ENCODE measurements at regions not wholly inside any gene's neighbourhood (a gene's known extent, or its start where the extent isn't known, plus 50 kb on each side); places are given as distances from the start of the nearest gene placed in this dataset.
"Not testable (repeated sequence)": the region's sequence is repeated elsewhere in the genome, so short reads cannot be mapped to it uniquely, and the experiment has no call there.

DNA sequence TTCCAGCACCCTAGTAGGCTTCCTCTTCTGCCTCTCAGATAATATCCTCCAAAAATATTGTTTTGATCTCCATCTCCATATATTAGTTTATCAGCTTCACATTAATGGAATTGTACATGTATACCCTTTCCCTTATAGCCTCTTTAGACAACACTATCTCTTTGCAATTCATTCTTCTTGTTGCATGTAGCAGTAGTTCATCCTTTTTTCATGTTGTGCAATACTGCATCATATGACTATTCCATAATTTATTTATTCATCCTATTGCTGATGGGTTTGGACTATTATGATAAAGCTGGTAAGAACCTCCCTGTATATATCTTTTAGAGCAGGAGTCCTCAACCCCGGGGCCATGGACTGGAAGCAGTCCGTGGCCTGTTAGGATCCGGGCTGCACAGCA is 148.2 kb upstream of the FAT1 start:
- ATAC-seq (replicated peaks) = no peak
- H3K36me3 Mint-ChIP-seq (ENCODE audit: insufficient read depth) = no peaks in the 10 kb centered on the region
- H3K4me3 Mint-ChIP-seq = no peak overlapping the region
- H3K9me3 Mint-ChIP-seq = peaks cover 0 to 2% of the 10 kb centered on the region in 2 donors
- H3K27ac Mint-ChIP-seq = no peak overlapping the region
- H3K27me3 Mint-ChIP-seq = no peaks in the 10 kb centered on the region
- DNase-seq = no peak
- no peaks in the 10 kb centered on the region for H3K4me1 Mint-ChIP-seq (ENCODE audit: low read depth in 2 of 2)

DNA sequence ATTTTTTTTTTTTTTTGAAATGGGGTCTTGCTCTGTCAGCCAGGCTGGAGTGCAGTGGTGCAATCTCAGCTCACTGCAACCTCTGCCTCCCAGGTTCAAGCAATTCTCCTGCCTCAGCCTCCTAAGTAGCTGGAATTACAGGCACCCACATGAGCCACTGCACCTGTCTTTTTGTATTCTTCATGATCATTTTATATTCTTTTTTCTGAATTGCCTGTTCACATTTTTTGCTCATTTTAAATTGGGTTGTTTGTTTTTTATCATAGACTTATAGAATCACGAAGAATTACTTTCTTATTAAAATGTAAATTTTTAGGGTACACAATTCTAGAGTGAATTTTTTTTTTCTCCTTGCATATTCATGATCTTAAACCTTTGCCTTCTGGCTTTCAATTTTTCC is 149.4 kb upstream of the FAT1 start:
- not testable (repeated sequence) for H3K4me1 Mint-ChIP-seq (ENCODE audit: low read depth in 2 of 2); H3K36me3 Mint-ChIP-seq (ENCODE audit: insufficient read depth); H3K27me3 Mint-ChIP-seq; ATAC-seq (replicated peaks); H3K9me3 Mint-ChIP-seq; DNase-seq; H3K4me3 Mint-ChIP-seq; H3K27ac Mint-ChIP-seq

DNA sequence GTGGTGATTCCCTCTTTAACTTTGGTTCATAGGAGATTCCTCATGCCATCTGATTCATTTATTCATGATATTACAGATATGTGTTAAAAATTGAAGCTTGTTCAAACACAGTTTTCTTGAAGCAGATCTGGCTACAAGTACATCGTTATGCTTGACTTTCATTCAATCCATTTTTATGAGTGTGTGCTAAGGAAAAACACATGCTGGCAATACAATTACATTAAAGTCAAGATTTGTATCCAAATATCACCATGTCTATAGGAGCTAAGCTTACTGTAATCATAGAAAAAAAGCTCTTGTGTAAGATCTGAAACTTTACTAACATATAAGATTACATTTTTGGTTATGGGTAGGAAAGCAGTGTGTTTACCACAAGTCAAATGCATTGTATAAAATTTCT is 151.8 kb upstream of the FAT1 start:
- DNase-seq = no peak
- H3K4me1 Mint-ChIP-seq (ENCODE audit: low read depth in 2 of 2) = no peaks in the 10 kb centered on the region
- H3K27ac Mint-ChIP-seq = no peak overlapping the region
- no peak for ATAC-seq (replicated peaks)
- H3K9me3 Mint-ChIP-seq = peaks cover 9 to 16% of the 10 kb centered on the region in 2 donors
- H3K27me3 Mint-ChIP-seq = no peaks in the 10 kb centered on the region
- H3K36me3 Mint-ChIP-seq (ENCODE audit: insufficient read depth) = no peaks in the 10 kb centered on the region
- H3K4me3 Mint-ChIP-seq = no peak overlapping the region

DNA sequence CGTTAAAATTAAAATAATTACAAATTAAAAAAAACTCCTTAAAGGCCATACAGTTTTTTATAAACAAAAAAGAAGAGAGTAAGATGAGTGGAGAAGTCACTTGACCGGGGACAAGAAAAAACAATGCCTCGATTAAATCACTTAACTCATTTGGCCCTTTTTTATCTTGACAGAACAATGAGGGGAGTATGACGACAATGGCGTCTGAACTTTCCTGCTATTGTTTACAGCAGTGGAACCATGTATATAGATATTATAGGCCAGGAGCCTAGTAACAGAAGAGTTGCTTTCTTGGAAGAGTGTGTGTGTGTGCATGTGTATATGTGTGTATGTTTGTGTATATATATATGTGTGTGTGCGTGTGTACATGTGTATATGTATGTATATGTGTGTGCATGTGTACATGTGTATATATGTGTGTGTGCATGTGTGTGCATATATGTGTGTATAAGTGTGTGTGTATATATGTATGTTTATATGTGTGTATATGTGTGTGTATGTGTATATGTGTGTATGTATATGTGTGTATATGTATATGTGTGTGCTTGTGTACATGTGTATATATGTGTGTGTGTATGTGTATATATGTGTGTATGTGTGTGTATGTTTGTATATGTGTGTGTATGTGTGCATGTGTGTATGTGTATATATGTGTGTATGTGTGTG is 153.4 kb upstream of the FAT1 start:
- no peak for DNase-seq
- no peak overlapping the region for H3K4me3 Mint-ChIP-seq
- no peaks in the 10 kb centered on the region for H3K4me1 Mint-ChIP-seq (ENCODE audit: low read depth in 2 of 2)
- H3K27me3 Mint-ChIP-seq = no peaks in the 10 kb centered on the region
- no peaks in the 10 kb centered on the region for H3K36me3 Mint-ChIP-seq (ENCODE audit: insufficient read depth)
- H3K9me3 Mint-ChIP-seq = peaks cover 13 to 16% of the 10 kb centered on the region in 2 donors
- ATAC-seq (replicated peaks) = no peak
- H3K27ac Mint-ChIP-seq = no peak overlapping the region

GRCh38 chr4:186878203-186878776 is 154.6 kb upstream of the FAT1 start:
- Mint-ChIP-seq H3K27me3 (no peaks in the 10 kb centered on the region), H3K4me1 (ENCODE audit: low read depth in 2 of 2) (no peaks in the 10 kb centered on the region), H3K27ac (no peak overlapping the region), H3K9me3 (peaks cover 13 to 16% of the 10 kb centered on the region in 2 donors), H3K4me3 (no peak overlapping the region), H3K36me3 (ENCODE audit: insufficient read depth) (no peaks in the 10 kb centered on the region)
- ATAC-seq (replicated peaks) = no peak
- DNase-seq = no peak

- no peak for ATAC-seq (replicated peaks)
Measured at GRCh38 chr4:186881521-186882220, 158.0 kb upstream of the FAT1 start.

GRCh38 chr4:186882293-186882692 is 158.6 kb upstream of the FAT1 start:
- Mint-ChIP-seq H3K27me3 (no peaks in the 10 kb centered on the region), H3K4me1 (ENCODE audit: low read depth in 2 of 2) (no peaks in the 10 kb centered on the region), H3K36me3 (ENCODE audit: insufficient read depth) (no peaks in the 10 kb centered on the region), H3K27ac (no peak overlapping the region), H3K9me3 (peaks cover 16 to 20% of the 10 kb centered on the region in 2 donors), H3K4me3 (no peak overlapping the region)
- no peak for ATAC-seq (replicated peaks)
- no peak for DNase-seq

More at GRCh38 chr4:186881521-186882220, 158.0 kb upstream of the FAT1 start:
- no peak overlapping the region for H3K27ac Mint-ChIP-seq
- peaks cover 16 to 20% of the 10 kb centered on the region in 2 donors for H3K9me3 Mint-ChIP-seq
- H3K36me3 Mint-ChIP-seq (ENCODE audit: insufficient read depth) = no peaks in the 10 kb centered on the region
- no peak overlapping the region for H3K4me3 Mint-ChIP-seq
- DNase-seq = no peak
- H3K4me1 Mint-ChIP-seq (ENCODE audit: low read depth in 2 of 2) = no peaks in the 10 kb centered on the region
- no peaks in the 10 kb centered on the region for H3K27me3 Mint-ChIP-seq

DNA sequence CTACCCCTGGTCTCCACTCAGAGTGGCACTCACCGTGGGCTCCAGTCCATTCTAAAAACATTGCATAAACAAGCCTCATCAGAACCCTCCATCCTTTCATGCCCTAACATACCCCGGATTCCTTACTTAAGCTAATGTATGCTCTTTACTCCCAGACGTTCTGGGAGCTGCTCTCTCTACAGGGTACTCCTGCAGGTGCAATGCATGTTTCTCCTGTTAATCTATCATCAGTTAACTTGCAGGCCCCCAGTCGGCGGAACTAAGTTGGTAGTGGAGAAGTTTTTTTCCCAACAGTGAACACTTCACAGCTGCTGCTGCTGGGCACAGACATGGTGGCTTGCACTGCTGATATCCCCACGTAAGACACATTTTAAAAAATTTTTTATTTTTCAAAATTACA is 161.6 kb upstream of the FAT1 start:
- no peak for ATAC-seq (replicated peaks)
- no peaks in the 10 kb centered on the region for H3K4me1 Mint-ChIP-seq (ENCODE audit: low read depth in 2 of 2)
- DNase-seq = no peak
- no peak overlapping the region for H3K27ac Mint-ChIP-seq
- H3K4me3 Mint-ChIP-seq = no peak overlapping the region
- H3K9me3 Mint-ChIP-seq = peaks cover 8 to 16% of the 10 kb centered on the region in 2 donors
- no peaks in the 10 kb centered on the region for H3K27me3 Mint-ChIP-seq
- H3K36me3 Mint-ChIP-seq (ENCODE audit: insufficient read depth) = no peaks in the 10 kb centered on the region

DNA sequence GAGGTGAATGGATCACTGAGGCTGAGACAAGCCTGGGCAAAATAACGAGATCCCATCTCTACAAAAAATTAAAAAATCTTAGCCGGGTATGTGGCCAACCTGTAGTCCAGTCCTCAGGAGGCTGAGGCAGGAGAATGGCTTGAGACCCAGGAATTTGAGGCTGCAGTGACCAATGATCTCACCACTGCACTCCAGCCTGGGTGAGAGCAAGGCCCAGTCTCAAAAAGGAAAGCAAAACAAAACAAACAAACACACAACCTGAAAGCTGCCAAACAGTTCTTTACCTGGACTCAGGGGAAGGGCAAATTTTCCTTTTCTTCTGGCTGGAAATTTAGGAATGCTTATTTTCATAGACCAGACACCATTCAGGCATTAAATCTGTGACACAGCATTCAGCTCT is 163.1 kb upstream of the FAT1 start:
- Mint-ChIP-seq H3K9me3 (peaks cover 7 to 16% of the 10 kb centered on the region in 2 donors), H3K27me3 (no peaks in the 10 kb centered on the region), H3K4me1 (ENCODE audit: low read depth in 2 of 2) (no peaks in the 10 kb centered on the region), H3K4me3 (no peak overlapping the region), H3K36me3 (ENCODE audit: insufficient read depth) (no peaks in the 10 kb centered on the region), H3K27ac (no peak overlapping the region)
- ATAC-seq (replicated peaks) (no peak), DNase-seq (no peak)

- no peaks in the 10 kb centered on the region for H3K36me3 Mint-ChIP-seq (ENCODE audit: insufficient read depth)
- no peak overlapping the region for H3K4me3 Mint-ChIP-seq
- peaks cover 7 to 14% of the 10 kb centered on the region in 2 donors for H3K9me3 Mint-ChIP-seq
- ATAC-seq (replicated peaks) (no peak), DNase-seq (no peak)
- H3K27ac Mint-ChIP-seq = no peak overlapping the region
- H3K4me1 Mint-ChIP-seq (ENCODE audit: low read depth in 2 of 2) = no peaks in the 10 kb centered on the region
- H3K27me3 Mint-ChIP-seq = no peaks in the 10 kb centered on the region
Measured at GRCh38 chr4:186887291-186887700, 163.6 kb upstream of the FAT1 start.

DNA sequence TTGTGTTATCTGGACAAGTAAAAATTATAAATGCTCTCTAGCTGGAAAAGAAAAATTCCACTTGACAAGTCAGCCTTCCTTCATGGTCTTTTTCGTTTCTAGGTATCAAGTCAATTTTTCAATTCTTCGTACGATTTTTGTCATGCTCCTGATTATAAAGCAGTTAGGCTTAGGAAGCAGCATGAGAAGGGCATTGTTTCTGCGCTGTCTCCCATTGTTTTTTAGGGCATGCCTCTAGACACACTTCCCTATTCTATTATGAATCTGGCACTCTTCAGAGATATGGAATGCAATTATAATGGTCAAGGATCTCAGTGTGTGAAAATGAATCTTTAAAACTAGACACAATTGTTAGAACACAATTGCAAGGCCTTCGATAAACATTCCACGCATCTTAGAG is 164.1 kb upstream of the FAT1 start:
- no peaks in the 10 kb centered on the region for H3K4me1 Mint-ChIP-seq (ENCODE audit: low read depth in 2 of 2)
- H3K9me3 Mint-ChIP-seq = peaks cover 7 to 14% of the 10 kb centered on the region in 2 donors
- no peak overlapping the region for H3K27ac Mint-ChIP-seq
- H3K36me3 Mint-ChIP-seq (ENCODE audit: insufficient read depth) = no peaks in the 10 kb centered on the region
- DNase-seq (no peak), ATAC-seq (replicated peaks) (no peak)
- H3K27me3 Mint-ChIP-seq = no peaks in the 10 kb centered on the region
- no peak overlapping the region for H3K4me3 Mint-ChIP-seq

DNA sequence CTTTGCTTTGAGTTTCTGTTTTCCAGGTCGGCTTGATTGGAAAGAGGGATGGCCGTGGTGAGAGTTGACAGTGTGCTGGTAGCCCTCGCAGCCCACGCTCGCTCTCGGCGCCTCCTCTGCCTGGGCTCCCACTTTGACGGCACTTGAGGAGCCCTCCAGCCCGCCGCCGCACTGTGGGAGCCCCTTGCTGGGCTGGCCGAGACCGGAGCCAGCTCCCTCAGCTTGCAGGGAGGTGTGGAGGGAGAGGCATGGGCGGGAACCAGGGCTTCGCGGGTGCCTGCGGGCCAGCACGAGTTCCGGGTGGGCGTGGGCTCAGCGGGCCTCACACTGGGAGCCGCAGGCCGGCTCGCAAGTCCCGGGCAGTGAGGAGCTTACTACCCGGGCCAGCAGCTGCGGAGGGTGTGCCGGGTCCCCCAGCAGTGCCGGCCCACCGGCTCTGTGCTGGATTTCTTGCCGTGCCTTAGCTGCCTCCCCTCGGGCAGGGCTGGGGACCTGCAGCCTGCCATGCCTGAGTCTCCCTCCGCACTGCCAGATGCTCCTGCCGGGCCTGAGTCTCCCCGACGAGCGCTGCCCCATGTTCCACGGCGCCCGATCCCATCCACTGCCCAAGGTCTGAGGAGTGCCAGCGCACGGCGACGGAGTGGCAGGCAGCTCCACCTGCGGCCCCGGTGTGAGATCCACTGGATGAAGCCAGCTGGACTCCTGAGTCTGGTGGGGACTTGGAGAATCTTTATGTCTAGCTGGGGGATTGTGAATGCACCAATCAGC is 166.4 kb upstream of the FAT1 start:
- no peak for ATAC-seq (replicated peaks)
- H3K27me3 Mint-ChIP-seq = no peaks in the 10 kb centered on the region
- DNase-seq = no peak
- H3K9me3 Mint-ChIP-seq = peaks cover 19 to 26% of the 10 kb centered on the region in 2 donors
- H3K36me3 Mint-ChIP-seq (ENCODE audit: insufficient read depth) = no peaks in the 10 kb centered on the region
- H3K27ac Mint-ChIP-seq = no peak overlapping the region
- H3K4me1 Mint-ChIP-seq (ENCODE audit: low read depth in 2 of 2) = no peaks in the 10 kb centered on the region
- no peak overlapping the region for H3K4me3 Mint-ChIP-seq

GRCh38 chr4:186891859-186892486 is 168.3 kb upstream of the FAT1 start:
- Mint-ChIP-seq H3K27ac (no peak overlapping the region), H3K27me3 (no peaks in the 10 kb centered on the region), H3K4me1 (ENCODE audit: low read depth in 2 of 2) (no peaks in the 10 kb centered on the region), H3K9me3 (peaks cover 17 to 41% of the 10 kb centered on the region in 2 donors), H3K4me3 (no peak overlapping the region), H3K36me3 (ENCODE audit: insufficient read depth) (no peaks in the 10 kb centered on the region)
- ATAC-seq (replicated peaks) = no peak
- no peak for DNase-seq
